HL-60 (cell line): ENCODE measurements at regions not wholly inside any gene's neighbourhood (a gene's known extent, or its start where the extent isn't known, plus 50 kb on each side); places are given as distances from the start of the nearest gene placed in this dataset.
"Not testable (repeated sequence)": the region's sequence is repeated elsewhere in the genome, so short reads cannot be mapped to it uniquely, and the experiment has no call there.

Experiments used
- GABPA ChIP-seq: IDR thresholded peaks from 2 replicates; pipeline ENCODE4 v1.6.1; 2012; ENCODE audit warnings: low read depth
- POLR2AphosphoS5 ChIP-seq: IDR thresholded peaks from 2 replicates; pipeline ENCODE4 v1.6.1; 2012; ENCODE audit warnings: low read depth
- SPI1 ChIP-seq: IDR thresholded peaks from 2 replicates; pipeline ENCODE4 v1.6.1; 2012; ENCODE audit warnings: low read depth, mild to moderate bottlenecking, borderline replicate concordance
- TF ChIP-seq, protein P1 (sequence below): IDR thresholded peaks from one replicate; pipeline ENCODE4 v1.5.1; 2011; ENCODE audit warnings: low read length, control low read depth, inconsistent platforms; ENCODE audit not compliant: insufficient read depth

DNA sequence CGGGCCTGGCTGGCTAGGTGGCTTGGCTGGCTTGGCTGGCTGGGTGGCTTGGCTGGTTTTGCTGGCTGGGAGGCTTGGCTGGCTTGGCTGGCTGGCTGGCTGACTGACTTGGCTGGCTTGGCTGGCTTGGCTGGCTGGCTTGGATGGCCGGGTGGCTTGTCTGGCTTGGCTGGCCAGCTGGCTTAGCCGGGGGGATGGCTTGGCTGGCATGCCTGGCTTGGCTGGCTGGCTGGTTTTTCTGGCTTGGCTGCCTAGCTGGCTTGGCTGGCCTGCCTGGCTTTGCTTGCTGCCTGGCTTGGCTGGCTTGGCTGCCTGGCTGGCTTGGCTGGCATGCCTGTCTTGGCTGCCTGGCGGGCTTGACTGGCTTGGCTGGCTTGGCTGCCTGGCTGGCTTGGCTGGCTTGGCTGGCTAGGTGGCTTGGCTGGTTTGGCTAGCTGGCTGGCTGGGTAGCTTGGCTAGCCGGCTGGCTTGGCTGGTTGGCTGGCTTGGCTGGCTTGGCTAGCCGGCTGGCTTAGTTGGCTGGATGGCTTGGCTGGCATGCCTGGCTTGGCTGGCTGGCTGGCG, 2829.6 kb downstream of the RPIA start:
- TF ChIP-seq, protein P1, sequence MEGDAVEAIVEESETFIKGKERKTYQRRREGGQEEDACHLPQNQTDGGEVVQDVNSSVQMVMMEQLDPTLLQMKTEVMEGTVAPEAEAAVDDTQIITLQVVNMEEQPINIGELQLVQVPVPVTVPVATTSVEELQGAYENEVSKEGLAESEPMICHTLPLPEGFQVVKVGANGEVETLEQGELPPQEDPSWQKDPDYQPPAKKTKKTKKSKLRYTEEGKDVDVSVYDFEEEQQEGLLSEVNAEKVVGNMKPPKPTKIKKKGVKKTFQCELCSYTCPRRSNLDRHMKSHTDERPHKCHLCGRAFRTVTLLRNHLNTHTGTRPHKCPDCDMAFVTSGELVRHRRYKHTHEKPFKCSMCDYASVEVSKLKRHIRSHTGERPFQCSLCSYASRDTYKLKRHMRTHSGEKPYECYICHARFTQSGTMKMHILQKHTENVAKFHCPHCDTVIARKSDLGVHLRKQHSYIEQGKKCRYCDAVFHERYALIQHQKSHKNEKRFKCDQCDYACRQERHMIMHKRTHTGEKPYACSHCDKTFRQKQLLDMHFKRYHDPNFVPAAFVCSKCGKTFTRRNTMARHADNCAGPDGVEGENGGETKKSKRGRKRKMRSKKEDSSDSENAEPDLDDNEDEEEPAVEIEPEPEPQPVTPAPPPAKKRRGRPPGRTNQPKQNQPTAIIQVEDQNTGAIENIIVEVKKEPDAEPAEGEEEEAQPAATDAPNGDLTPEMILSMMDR: not testable (repeated sequence)
- not testable (repeated sequence) for TF ChIP-seq SPI1, POLR2AphosphoS5, GABPA
